OCI-LY1 (cell line): ENCODE measurements at regions not wholly inside any gene's neighbourhood (a gene's known extent, or its start where the extent isn't known, plus 50 kb on each side); places are given as distances from the start of the nearest gene placed in this dataset.

Experiments used
- H2AFZ ChIP-seq: fragments of 200-600 bp; sonication (generic), shearing (Covaris generic); 2 replicates; pipeline ENCODE4 v1.6.0; 2014; ENCODE audit warnings: antibody characterized with exemption, mild to moderate bottlenecking, low read length
- H3F3A ChIP-seq: fragments of 200-600 bp; sonication (generic), shearing (Covaris generic); 2 replicates; pipeline ENCODE4 v1.6.0; 2014; ENCODE audit warnings: mild to moderate bottlenecking, antibody characterized with exemption, low read length, moderate library complexity; ENCODE audit not compliant: insufficient read depth
- H3K27ac ChIP-seq: fragments of 200-600 bp; sonication (generic); 2 replicates; pipeline ENCODE4 v1.5.1; 2014; ENCODE audit warnings: low read length, mixed run types, mild to moderate bottlenecking, low read depth; ENCODE audit not compliant: poor library complexity, severe bottlenecking
- H3K27me3 ChIP-seq: fragments of 200-600 bp; sonication (generic); 2 replicates; pipeline ENCODE4 v1.6.0; 2014; ENCODE audit warnings: antibody characterized with exemption, mild to moderate bottlenecking, low read length, moderate library complexity; ENCODE audit not compliant: insufficient read depth
- H3K36me3 ChIP-seq: fragments of 200-600 bp; sonication (generic); 2 replicates; pipeline ENCODE4 v1.6.1; 2014; ENCODE audit warnings: mild to moderate bottlenecking, antibody characterized with exemption, low read length, moderate library complexity, mixed read lengths; ENCODE audit not compliant: insufficient read depth
- H3K4me1 ChIP-seq: fragments of 200-600 bp; sonication (generic); 2 replicates; pipeline ENCODE4 v1.5.1; 2014; ENCODE audit warnings: mild to moderate bottlenecking, low read length, moderate library complexity; ENCODE audit not compliant: insufficient read depth, severe bottlenecking
- H3K4me2 ChIP-seq: fragments of 200-600 bp; sonication (generic), shearing (Covaris generic); 2 replicates; pipeline ENCODE4 v1.6.1; 2014; ENCODE audit warnings: low read length
- H3K4me3 ChIP-seq: fragments of 200-600 bp; sonication (generic); 2 replicates; pipeline ENCODE4 v1.5.1; 2014; ENCODE audit warnings: low read length, low read depth, mild to moderate bottlenecking, mixed read lengths; ENCODE audit not compliant: poor library complexity, severe bottlenecking
- H3K79me2 ChIP-seq: fragments of 200-600 bp; shearing (Covaris generic); 2 replicates; pipeline ENCODE4 v1.6.1; 2016; ENCODE audit warnings: mixed run types, low read length, mixed read lengths; ENCODE audit not compliant: insufficient read depth
- H3K9ac ChIP-seq: fragments of 200-600 bp; sonication (generic), shearing (Covaris generic); 2 replicates; pipeline ENCODE4 v1.6.1; 2014; ENCODE audit warnings: mild to moderate bottlenecking, low read length, mixed read lengths
- H3K9me2 ChIP-seq: fragments of 200-600 bp; sonication (generic), shearing (Covaris generic); 2 replicates; pipeline ENCODE4 v1.6.1; 2014; ENCODE audit warnings: low read depth, mild to moderate bottlenecking, low read length, mixed read lengths
- H3K9me3 ChIP-seq: fragments of 200-600 bp; shearing (Covaris generic); 2 replicates; pipeline ENCODE4 v1.6.1; 2014; ENCODE audit warnings: low read length, mixed read lengths
- H4K20me1 ChIP-seq: fragments of 200-600 bp; sonication (generic), shearing (Covaris generic); 2 replicates; pipeline ENCODE4 v1.6.0; 2016; ENCODE audit warnings: mild to moderate bottlenecking, low read length; ENCODE audit not compliant: insufficient read depth
- CTCF ChIP-seq: fragments of 200-600 bp; sonication (generic), shearing (Covaris generic); IDR thresholded peaks from 2 replicates; pipeline ENCODE4 v1.5.1; 2017; ENCODE audit warnings: mild to moderate bottlenecking, antibody characterized with exemption, low read length, moderate library complexity, mixed read lengths
- EZH2 ChIP-seq: fragments of 200-600 bp; sonication (generic), shearing (Covaris generic); IDR thresholded peaks from 2 replicates; pipeline ENCODE4 v1.8.0; 2017; ENCODE audit warnings: borderline replicate concordance, mixed run types, mild to moderate bottlenecking, antibody characterized with exemption, low read length, moderate library complexity, mixed read lengths

- Histone ChIP-seq H4K20me1 (no peaks in the 10 kb centered on the region), H3K9me3 (peaks cover 3% of the 10 kb centered on the region; the same call in 1 of the 2 replicates), H3K27ac (no peak overlapping the region), H3K4me1 (no peaks in the 10 kb centered on the region), H2AFZ (no peak overlapping the region), H3K27me3 (no peaks in the 10 kb centered on the region), H3K79me2 (no peaks in the 10 kb centered on the region), H3K4me3 (no peak overlapping the region), H3K9me2 (no peaks in the 10 kb centered on the region), H3K4me2 (no peak overlapping the region), H3K9ac (no peak overlapping the region), H3F3A (no peaks in the 10 kb centered on the region), H3K36me3 (no peaks in the 10 kb centered on the region; the same call in 1 of the 2 replicates)
- TF ChIP-seq EZH2 (no peak), CTCF (no peak)
These were observed 97.4 kb downstream of the IYD start for GRCh38 chr6:150466196-150466595.

- H3K9me2 ChIP-seq = no peaks in the 10 kb centered on the region
- no peak overlapping the region for H3K9ac ChIP-seq
- no peaks in the 10 kb centered on the region for H4K20me1 ChIP-seq
- no peak overlapping the region for H3K4me2 ChIP-seq
- H3K4me1 ChIP-seq = no peaks in the 10 kb centered on the region
- no peak overlapping the region for H3K4me3 ChIP-seq
- H3F3A ChIP-seq = no peaks in the 10 kb centered on the region
- no peaks in the 10 kb centered on the region for H3K27me3 ChIP-seq
- H3K79me2 ChIP-seq = no peaks in the 10 kb centered on the region
- TF ChIP-seq EZH2 (no peak), CTCF (no peak)
- H2AFZ ChIP-seq = no peak overlapping the region
- H3K27ac ChIP-seq = no peak overlapping the region
- H3K36me3 ChIP-seq = no peaks in the 10 kb centered on the region
- no peaks in the 10 kb centered on the region for H3K9me3 ChIP-seq
These were observed 101.3 kb downstream of the IYD start for GRCh38 chr6:150470131-150470530.

- Histone ChIP-seq H3K9me3 (no peaks in the 10 kb centered on the region), H3K9me2 (no peaks in the 10 kb centered on the region), H3K27ac (no peak overlapping the region), H3K27me3 (no peaks in the 10 kb centered on the region), H3K4me3 (no peak overlapping the region), H3K4me2 (no peak overlapping the region), H3K36me3 (no peaks in the 10 kb centered on the region), H3F3A (no peaks in the 10 kb centered on the region), H3K79me2 (no peaks in the 10 kb centered on the region), H3K4me1 (no peaks in the 10 kb centered on the region), H4K20me1 (no peaks in the 10 kb centered on the region), H2AFZ (no peak overlapping the region), H3K9ac (no peak overlapping the region)
- TF ChIP-seq CTCF (no peak), EZH2 (no peak)
These were observed 102.3 kb downstream of the IYD start for GRCh38 chr6:150470960-150471665.
